Activated T-cell treated with anti-CD3 and anti-CD28 coated beads, Interleukin-2, amount 50 U/mL, for 72 hours (primary cell): ENCODE measurements at regions not wholly inside any gene's neighbourhood (a gene's known extent, or its start where the extent isn't known, plus 50 kb on each side); places are given as distances from the start of the nearest gene placed in this dataset.
"Not testable (repeated sequence)": the region's sequence is repeated elsewhere in the genome, so short reads cannot be mapped to it uniquely, and the experiment has no call there.

ENCODE experiments used
- ATAC-seq, 2 donors: fragments of 150-1000 bp; cut with Tn5 transposase; replicated peaks in 1 of 2; 2 replicates each; pipeline ENCODE4 v1.10.0; 2021; ENCODE audit warnings: moderate library complexity in 2 of 2, mild to moderate bottlenecking in 1 of 2
- DNase-seq, 2 donors: peaks; one replicate each; pipeline ENCODE4 v3.0.0; 2021 to 2022; ENCODE audit warnings: mixed read lengths in 1 of 2
- H3K27ac Mint-ChIP-seq: one replicate; pipeline ENCODE4 v1.8.0; 2022; ENCODE audit warnings: mild to moderate bottlenecking, moderate library complexity, mixed read lengths
- H3K27me3 Mint-ChIP-seq: one replicate; pipeline ENCODE4 v1.8.0; 2022; ENCODE audit warnings: low read depth, mixed read lengths
- H3K36me3 Mint-ChIP-seq, 2 donors: one replicate each; pipeline ENCODE4 v1.8.0; 2022; ENCODE audit warnings: mixed read lengths in 2 of 2, mild to moderate bottlenecking in 1 of 2; ENCODE audit not compliant: insufficient read depth in 2 of 2
- H3K4me1 Mint-ChIP-seq: one replicate; pipeline ENCODE4 v1.8.0; 2022; ENCODE audit warnings: low read depth, mixed read lengths
- H3K4me3 Mint-ChIP-seq, 2 donors: one replicate each; pipeline ENCODE4 v1.8.0; 2022; ENCODE audit warnings: mild to moderate bottlenecking in 2 of 2, mixed read lengths in 2 of 2, moderate library complexity in 2 of 2
- H3K9me3 Mint-ChIP-seq, 2 donors: one replicate each; pipeline ENCODE4 v1.8.0; 2022; ENCODE audit warnings: mixed read lengths in 2 of 2

GRCh38 chr7:51382243-51382642 is 65.6 kb upstream of the COBL start:
- H3K4me1 Mint-ChIP-seq, H3K4me3 Mint-ChIP-seq, H3K9me3 Mint-ChIP-seq, ATAC-seq, H3K36me3 Mint-ChIP-seq, H3K27ac Mint-ChIP-seq, DNase-seq, H3K27me3 Mint-ChIP-seq: not testable (repeated sequence)

DNA sequence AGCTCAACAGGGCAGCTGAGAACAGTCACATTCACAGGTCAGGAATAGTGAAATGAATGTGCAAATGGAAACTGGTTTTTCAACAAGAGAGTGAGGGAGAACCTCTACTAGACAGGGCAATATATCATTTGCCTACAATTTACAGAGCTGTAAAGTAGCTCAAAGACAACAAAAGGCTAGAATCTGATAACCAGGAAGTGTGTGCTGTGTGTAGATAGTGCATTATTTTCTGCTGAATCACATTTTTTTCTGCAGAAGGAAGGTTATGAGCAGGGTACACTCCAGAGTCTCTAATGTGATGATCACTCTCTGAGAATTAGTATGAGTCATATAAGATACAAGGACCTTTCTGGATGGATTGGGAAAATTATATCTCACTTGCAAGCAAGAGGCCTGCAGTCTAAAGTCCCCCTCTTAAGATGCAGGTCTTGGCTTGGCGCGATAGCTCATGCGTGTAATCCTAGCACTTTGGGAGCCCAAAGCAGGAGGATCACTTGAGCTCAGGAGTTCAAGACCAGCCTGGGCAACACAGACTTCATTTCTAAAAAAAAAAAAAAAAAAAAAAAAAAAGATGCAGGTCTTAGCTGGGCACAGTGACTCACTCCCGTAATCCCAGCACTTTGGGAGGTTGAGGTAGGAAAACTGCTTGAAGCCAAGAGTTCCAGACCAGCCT is 59.9 kb upstream of the COBL start:
- no peak overlapping the region for H3K4me3 Mint-ChIP-seq
- no peaks in the 10 kb centered on the region for H3K4me1 Mint-ChIP-seq
- H3K27ac Mint-ChIP-seq: no peak overlapping the region
- ATAC-seq (no peak), DNase-seq (no peak)
- no peaks in the 10 kb centered on the region for H3K27me3 Mint-ChIP-seq
- H3K36me3 Mint-ChIP-seq: no peaks in the 10 kb centered on the region
- no peaks in the 10 kb centered on the region for H3K9me3 Mint-ChIP-seq

- no peak overlapping the region for H3K27ac Mint-ChIP-seq
- no peak for DNase-seq
- H3K9me3 Mint-ChIP-seq: no peaks in the 10 kb centered on the region
- no peak overlapping the region for H3K4me3 Mint-ChIP-seq
- ATAC-seq: no peak
- H3K4me1 Mint-ChIP-seq: no peaks in the 10 kb centered on the region
- no peaks in the 10 kb centered on the region for H3K27me3 Mint-ChIP-seq
- no peaks in the 10 kb centered on the region for H3K36me3 Mint-ChIP-seq
Observed at GRCh38 chr7:51374936-51375335, 58.3 kb upstream of the COBL start.

- H3K36me3 Mint-ChIP-seq, DNase-seq, H3K27me3 Mint-ChIP-seq, H3K4me3 Mint-ChIP-seq, H3K9me3 Mint-ChIP-seq, H3K27ac Mint-ChIP-seq, ATAC-seq, H3K4me1 Mint-ChIP-seq: not testable (repeated sequence)
Observed at GRCh38 chr7:51373607-51374006, 57.0 kb upstream of the COBL start.

GRCh38 chr7:51369746-51370145 is 53.1 kb upstream of the COBL start:
- no peaks in the 10 kb centered on the region for H3K36me3 Mint-ChIP-seq
- no peak for ATAC-seq
- no peak overlapping the region for H3K4me3 Mint-ChIP-seq
- DNase-seq: no peak
- no peaks in the 10 kb centered on the region for H3K9me3 Mint-ChIP-seq
- H3K27me3 Mint-ChIP-seq: no peaks in the 10 kb centered on the region
- H3K4me1 Mint-ChIP-seq: no peaks in the 10 kb centered on the region
- H3K27ac Mint-ChIP-seq: no peak overlapping the region

GRCh38 chr7:51369228-51369627 is 52.6 kb upstream of the COBL start:
- H3K4me3 Mint-ChIP-seq, H3K9me3 Mint-ChIP-seq, H3K27me3 Mint-ChIP-seq, H3K27ac Mint-ChIP-seq, DNase-seq, ATAC-seq, H3K36me3 Mint-ChIP-seq, H3K4me1 Mint-ChIP-seq: not testable (repeated sequence)

GRCh38 chr7:51368334-51368733 is 51.7 kb upstream of the COBL start:
- peak overlapping the region; percentile 31 for H3K27ac Mint-ChIP-seq
- H3K9me3 Mint-ChIP-seq: no peaks in the 10 kb centered on the region
- no peaks in the 10 kb centered on the region for H3K4me1 Mint-ChIP-seq
- DNase-seq (no peak), ATAC-seq (no peak)
- no peak overlapping the region for H3K4me3 Mint-ChIP-seq
- no peaks in the 10 kb centered on the region for H3K27me3 Mint-ChIP-seq
- H3K36me3 Mint-ChIP-seq: no peaks in the 10 kb centered on the region

DNA sequence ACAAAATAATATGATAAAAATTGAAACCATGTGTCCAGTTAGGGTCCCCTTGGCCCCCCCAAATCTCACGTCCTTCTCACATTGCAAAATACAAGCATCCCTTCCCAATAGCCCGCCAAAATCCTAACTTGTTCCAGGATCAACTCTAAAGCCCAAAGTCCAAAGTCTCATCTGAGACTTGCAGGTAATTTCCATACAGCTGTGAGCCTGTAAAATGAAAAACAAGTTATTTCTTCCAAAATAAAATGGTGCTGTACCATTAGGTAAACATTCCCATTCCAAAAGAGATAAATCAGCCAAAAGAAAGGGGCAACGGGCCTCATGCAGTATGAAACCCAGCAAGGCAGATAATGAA is 51.0 kb upstream of the COBL start:
- peaks cover 2 to 3% of the 10 kb centered on the region in 2 donors for H3K9me3 Mint-ChIP-seq
- H3K36me3 Mint-ChIP-seq: no peaks in the 10 kb centered on the region
- no peak for ATAC-seq

GRCh38 chr7:51366930-51367613 is 50.5 kb upstream of the COBL start:
- Mint-ChIP-seq H3K27me3 (no peaks in the 10 kb centered on the region), H3K4me3 (no peak overlapping the region), H3K9me3 (peaks cover 6 to 7% of the 10 kb centered on the region in 2 donors), H3K4me1 (no peaks in the 10 kb centered on the region), H3K36me3 (no peaks in the 10 kb centered on the region), H3K27ac (no peak overlapping the region)
- DNase-seq: peak; percentile 3 to 6
- peak; percentile 43 to 58 for ATAC-seq

More for the DNA sequence above, 51.0 kb upstream of the COBL start:
- no peaks in the 10 kb centered on the region for H3K27me3 Mint-ChIP-seq
- no peak overlapping the region for H3K4me3 Mint-ChIP-seq
- no peak overlapping the region for H3K27ac Mint-ChIP-seq
- no peak for DNase-seq
- H3K4me1 Mint-ChIP-seq: no peaks in the 10 kb centered on the region
